ENCODE measurements at regions not wholly inside any gene's neighbourhood (a gene's known extent, or its start where the extent isn't known, plus 50 kb on each side); places are given as distances from the start of the nearest gene placed in this dataset.

DNA sequence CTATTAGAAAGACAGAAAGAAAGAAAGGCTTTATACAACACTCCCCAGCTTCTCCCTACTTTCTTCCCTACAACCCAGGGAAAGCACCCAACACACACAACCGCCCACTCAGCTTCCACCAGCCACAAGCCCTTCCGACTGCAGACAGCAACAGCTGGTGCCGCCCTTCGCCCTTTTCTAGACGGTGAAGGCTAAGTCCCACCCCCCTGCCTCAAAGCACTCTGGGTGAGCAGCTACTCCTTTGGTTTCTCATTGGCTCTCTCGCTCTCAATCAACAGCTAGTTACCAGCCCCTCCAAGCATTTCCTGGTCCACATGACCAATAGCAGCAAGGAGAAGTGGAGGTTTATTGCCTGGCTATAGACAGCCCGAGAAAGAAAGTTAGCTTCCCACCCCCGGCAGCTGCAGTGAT, 230.1 kb upstream of the MOCS1 start:
- TF ChIP-seq, protein P1, sequence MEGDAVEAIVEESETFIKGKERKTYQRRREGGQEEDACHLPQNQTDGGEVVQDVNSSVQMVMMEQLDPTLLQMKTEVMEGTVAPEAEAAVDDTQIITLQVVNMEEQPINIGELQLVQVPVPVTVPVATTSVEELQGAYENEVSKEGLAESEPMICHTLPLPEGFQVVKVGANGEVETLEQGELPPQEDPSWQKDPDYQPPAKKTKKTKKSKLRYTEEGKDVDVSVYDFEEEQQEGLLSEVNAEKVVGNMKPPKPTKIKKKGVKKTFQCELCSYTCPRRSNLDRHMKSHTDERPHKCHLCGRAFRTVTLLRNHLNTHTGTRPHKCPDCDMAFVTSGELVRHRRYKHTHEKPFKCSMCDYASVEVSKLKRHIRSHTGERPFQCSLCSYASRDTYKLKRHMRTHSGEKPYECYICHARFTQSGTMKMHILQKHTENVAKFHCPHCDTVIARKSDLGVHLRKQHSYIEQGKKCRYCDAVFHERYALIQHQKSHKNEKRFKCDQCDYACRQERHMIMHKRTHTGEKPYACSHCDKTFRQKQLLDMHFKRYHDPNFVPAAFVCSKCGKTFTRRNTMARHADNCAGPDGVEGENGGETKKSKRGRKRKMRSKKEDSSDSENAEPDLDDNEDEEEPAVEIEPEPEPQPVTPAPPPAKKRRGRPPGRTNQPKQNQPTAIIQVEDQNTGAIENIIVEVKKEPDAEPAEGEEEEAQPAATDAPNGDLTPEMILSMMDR (IDR thresholded peaks at IDR 0.05; ENCODE audit: low read depth, low read length) = no peak
- no peak for TF ChIP-seq POLR2A (IDR thresholded peaks at IDR 0.05; ENCODE audit: extremely low read depth, insufficient read length)
- TF ChIP-seq, protein P2, sequence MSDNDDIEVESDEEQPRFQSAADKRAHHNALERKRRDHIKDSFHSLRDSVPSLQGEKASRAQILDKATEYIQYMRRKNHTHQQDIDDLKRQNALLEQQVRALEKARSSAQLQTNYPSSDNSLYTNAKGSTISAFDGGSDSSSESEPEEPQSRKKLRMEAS (IDR thresholded peaks at IDR 0.05; ENCODE audit: low read depth, low read length) = no peak
- no peak for TF ChIP-seq MYC (IDR thresholded peaks at IDR 0.05; ENCODE audit: low read depth, low read length)

All from NB4 (cell line).